ENCODE measurements at regions not wholly inside any gene's neighbourhood (a gene's known extent, or its start where the extent isn't known, plus 50 kb on each side); places are given as distances from the start of the nearest gene placed in this dataset.

- TF ChIP-seq EZH2 (IDR thresholded peaks at IDR 0.05; ENCODE audit: low read length, missing control alignments): no peak
- TF ChIP-seq, protein P1, sequence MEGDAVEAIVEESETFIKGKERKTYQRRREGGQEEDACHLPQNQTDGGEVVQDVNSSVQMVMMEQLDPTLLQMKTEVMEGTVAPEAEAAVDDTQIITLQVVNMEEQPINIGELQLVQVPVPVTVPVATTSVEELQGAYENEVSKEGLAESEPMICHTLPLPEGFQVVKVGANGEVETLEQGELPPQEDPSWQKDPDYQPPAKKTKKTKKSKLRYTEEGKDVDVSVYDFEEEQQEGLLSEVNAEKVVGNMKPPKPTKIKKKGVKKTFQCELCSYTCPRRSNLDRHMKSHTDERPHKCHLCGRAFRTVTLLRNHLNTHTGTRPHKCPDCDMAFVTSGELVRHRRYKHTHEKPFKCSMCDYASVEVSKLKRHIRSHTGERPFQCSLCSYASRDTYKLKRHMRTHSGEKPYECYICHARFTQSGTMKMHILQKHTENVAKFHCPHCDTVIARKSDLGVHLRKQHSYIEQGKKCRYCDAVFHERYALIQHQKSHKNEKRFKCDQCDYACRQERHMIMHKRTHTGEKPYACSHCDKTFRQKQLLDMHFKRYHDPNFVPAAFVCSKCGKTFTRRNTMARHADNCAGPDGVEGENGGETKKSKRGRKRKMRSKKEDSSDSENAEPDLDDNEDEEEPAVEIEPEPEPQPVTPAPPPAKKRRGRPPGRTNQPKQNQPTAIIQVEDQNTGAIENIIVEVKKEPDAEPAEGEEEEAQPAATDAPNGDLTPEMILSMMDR (conservative IDR thresholded peaks at IDR 0.05 in 1 of 2, IDR thresholded peaks at IDR 0.05 in 1 of 2; ENCODE audit: low read depth in 1 of 2, low read length in 2 of 2): no peak
- Histone ChIP-seq H3K9me3 (ENCODE audit: control insufficient read depth, insufficient read depth, low read depth, low read length) (no peaks in the 10 kb centered on the region), H3K36me3 (ENCODE audit: control insufficient read depth, insufficient read depth, low read length) (no peaks in the 10 kb centered on the region), H4K20me1 (ENCODE audit: control insufficient read depth, extremely low read depth, insufficient read depth, low read length) (no peaks in the 10 kb centered on the region), H3K9ac (ENCODE audit: insufficient read depth, low read length) (no peak overlapping the region), H3K27ac (ENCODE audit: insufficient read depth, low read length) (no peak overlapping the region), H3K4me1 (ENCODE audit: control insufficient read depth, extremely low read depth, insufficient read depth, low read length) (no peaks in the 10 kb centered on the region), H3K4me2 (ENCODE audit: extremely low read depth, insufficient read depth, low read length) (no peak overlapping the region), H3K4me3 (replicated peaks in 1 of 4; ENCODE audit: control extremely low read depth in 1 of 4, insufficient read depth in 1 of 4, low read depth in 3 of 4, low read length in 4 of 4) (no peak overlapping the region), H3K79me2 (ENCODE audit: control insufficient read depth, insufficient read depth, low read length) (no peaks in the 10 kb centered on the region), H3K27me3 (ENCODE audit: control insufficient read depth, insufficient read depth, low read length) (no peaks in the 10 kb centered on the region), H2AFZ (ENCODE audit: low read length) (no peak overlapping the region)
- DNase-seq (ENCODE audit: low read depth in 2 of 2): no peak
These were observed 309.8 kb upstream of the N4BP1 start for GRCh38 chr16:48919791-48920190.

GRCh38 chr16:48918520-48919258 is 308.7 kb upstream of the N4BP1 start:
- TF ChIP-seq EZH2 (IDR thresholded peaks at IDR 0.05; ENCODE audit: low read length, missing control alignments): no peak
- TF ChIP-seq, protein P1 (conservative IDR thresholded peaks at IDR 0.05 in 1 of 2, IDR thresholded peaks at IDR 0.05 in 1 of 2; ENCODE audit: low read depth in 1 of 2, low read length in 2 of 2): no peak
- no peak overlapping the region for H3K4me2 ChIP-seq (ENCODE audit: extremely low read depth, insufficient read depth, low read length)
- H4K20me1 ChIP-seq (ENCODE audit: control insufficient read depth, extremely low read depth, insufficient read depth, low read length): no peaks in the 10 kb centered on the region
- no peaks in the 10 kb centered on the region for H3K4me1 ChIP-seq (ENCODE audit: control insufficient read depth, extremely low read depth, insufficient read depth, low read length)
- DNase-seq (ENCODE audit: low read depth in 2 of 2): no peak
- H3K9me3 ChIP-seq (ENCODE audit: control insufficient read depth, insufficient read depth, low read depth, low read length): no peaks in the 10 kb centered on the region
- H3K4me3 ChIP-seq (replicated peaks in 1 of 4; ENCODE audit: control extremely low read depth in 1 of 4, insufficient read depth in 1 of 4, low read depth in 3 of 4, low read length in 4 of 4): no peak overlapping the region
- no peak overlapping the region for H3K27ac ChIP-seq (ENCODE audit: insufficient read depth, low read length)
- no peaks in the 10 kb centered on the region for H3K79me2 ChIP-seq (ENCODE audit: control insufficient read depth, insufficient read depth, low read length)
- no peak overlapping the region for H3K9ac ChIP-seq (ENCODE audit: insufficient read depth, low read length)
- no peaks in the 10 kb centered on the region for H3K27me3 ChIP-seq (ENCODE audit: control insufficient read depth, insufficient read depth, low read length)
- H3K36me3 ChIP-seq (ENCODE audit: control insufficient read depth, insufficient read depth, low read length): no peaks in the 10 kb centered on the region
- H2AFZ ChIP-seq (ENCODE audit: low read length): no peak overlapping the region

- H3K36me3 ChIP-seq (ENCODE audit: control insufficient read depth, insufficient read depth, low read length): no peaks in the 10 kb centered on the region
- H3K4me3 ChIP-seq (replicated peaks in 1 of 4; ENCODE audit: control extremely low read depth in 1 of 4, insufficient read depth in 1 of 4, low read depth in 3 of 4, low read length in 4 of 4): no peak overlapping the region
- no peaks in the 10 kb centered on the region for H3K79me2 ChIP-seq (ENCODE audit: control insufficient read depth, insufficient read depth, low read length)
- H2AFZ ChIP-seq (ENCODE audit: low read length): no peak overlapping the region
- H3K27ac ChIP-seq (ENCODE audit: insufficient read depth, low read length): no peak overlapping the region
- no peaks in the 10 kb centered on the region for H3K4me1 ChIP-seq (ENCODE audit: control insufficient read depth, extremely low read depth, insufficient read depth, low read length)
- H3K27me3 ChIP-seq (ENCODE audit: control insufficient read depth, insufficient read depth, low read length): no peaks in the 10 kb centered on the region
- H3K9ac ChIP-seq (ENCODE audit: insufficient read depth, low read length): no peak overlapping the region
- no peaks in the 10 kb centered on the region for H3K9me3 ChIP-seq (ENCODE audit: control insufficient read depth, insufficient read depth, low read depth, low read length)
- H4K20me1 ChIP-seq (ENCODE audit: control insufficient read depth, extremely low read depth, insufficient read depth, low read length): no peaks in the 10 kb centered on the region
- H3K4me2 ChIP-seq (ENCODE audit: extremely low read depth, insufficient read depth, low read length): no peak overlapping the region
- no peak for DNase-seq (ENCODE audit: low read depth in 2 of 2)
- no peak for TF ChIP-seq EZH2 (IDR thresholded peaks at IDR 0.05; ENCODE audit: low read length, missing control alignments)
- TF ChIP-seq, protein P1 (conservative IDR thresholded peaks at IDR 0.05 in 1 of 2, IDR thresholded peaks at IDR 0.05 in 1 of 2; ENCODE audit: low read depth in 1 of 2, low read length in 2 of 2): no peak
These were observed 306.6 kb upstream of the N4BP1 start for GRCh38 chr16:48916566-48916965.

All from fibroblast of lung (primary cell).